ENCODE measurements at regions not wholly inside any gene's neighbourhood (a gene's known extent, or its start where the extent isn't known, plus 50 kb on each side); places are given as distances from the start of the nearest gene placed in this dataset.

DNA sequence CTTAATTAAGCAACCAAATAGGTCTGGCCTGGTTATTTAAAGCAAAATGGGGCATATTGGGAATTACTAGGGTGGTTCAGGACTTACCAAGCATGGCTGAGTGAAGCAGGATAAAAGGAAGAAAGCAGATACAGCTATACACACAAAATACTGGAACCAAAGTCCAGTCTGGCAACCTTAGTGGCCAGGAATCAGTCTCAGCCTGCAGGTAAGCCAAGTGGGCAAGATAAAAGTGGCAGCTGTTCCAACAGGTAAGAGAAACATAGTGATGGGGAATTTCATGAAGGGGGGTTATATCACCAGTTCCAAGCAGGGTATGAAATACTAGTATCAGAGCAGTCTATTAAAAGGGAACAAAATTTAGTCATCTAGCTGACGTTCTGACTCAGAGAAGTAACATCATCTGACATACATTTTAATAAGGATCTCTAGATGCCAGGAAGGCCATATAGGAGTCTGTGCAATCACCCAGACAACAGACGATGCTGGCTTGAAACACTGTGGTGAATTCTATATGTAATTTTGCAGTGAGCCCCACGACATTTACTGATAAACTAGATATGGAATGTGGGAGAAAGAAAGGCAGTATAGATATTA lies 292.1 kb upstream of the HSF2 start:
- TF ChIP-seq EZH2 (IDR thresholded peaks at IDR 0.05; ENCODE audit: insufficient read depth, poor library complexity, severe bottlenecking) (no peak), EZH2phosphoT487 (IDR thresholded peaks at IDR 0.05; ENCODE audit: insufficient read depth, low read depth) (no peak)
